GM21390 (cell line): ENCODE measurements at regions not wholly inside any gene's neighbourhood (a gene's known extent, or its start where the extent isn't known, plus 50 kb on each side); places are given as distances from the start of the nearest gene placed in this dataset.

ENCODE experiments used
- ATAC-seq: cut with Tn5 transposase; IDR thresholded peaks from one replicate; pipeline ENCODE4 v1.9.1; 2021; ENCODE audit not compliant: unreplicated experiment

DNA sequence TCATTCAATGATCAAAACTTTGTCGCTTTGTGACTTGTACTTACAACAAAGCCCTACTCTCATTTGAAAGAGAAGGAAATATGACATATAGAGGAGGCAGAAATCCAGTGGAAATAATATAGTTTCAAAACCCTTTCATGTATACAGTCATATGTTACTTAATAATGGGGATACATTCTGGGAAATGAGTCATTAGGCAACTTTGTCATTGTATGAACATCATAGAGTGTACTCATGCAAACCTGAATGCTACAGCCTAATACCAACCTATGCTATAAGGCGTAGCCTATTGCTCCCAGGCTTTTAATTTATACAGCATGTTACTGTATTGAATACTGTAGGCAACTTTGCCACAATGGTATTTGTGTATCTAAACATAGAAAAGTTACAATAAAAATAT, 69.0 kb upstream of the SMC2 start:
- ATAC-seq: no peak

DNA sequence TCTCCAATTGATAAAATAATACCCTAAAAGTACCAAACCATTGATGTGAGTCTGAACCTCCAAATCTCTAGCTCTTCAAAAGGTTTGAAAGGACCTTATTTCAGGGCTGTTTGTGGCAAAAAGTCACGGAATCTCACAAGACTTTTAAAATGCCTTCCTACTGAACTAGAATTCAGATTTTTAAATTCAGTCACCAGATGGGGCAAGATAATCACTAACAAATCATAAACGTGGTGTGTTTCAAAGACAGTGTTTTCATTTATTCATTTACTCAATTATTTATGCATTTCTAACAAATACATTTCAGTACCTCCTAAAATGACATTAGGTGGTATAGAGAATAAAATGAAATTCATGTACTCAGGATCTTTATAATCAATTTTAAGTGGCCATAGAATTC, 68.2 kb upstream of the SMC2 start:
- ATAC-seq: no peak

DNA sequence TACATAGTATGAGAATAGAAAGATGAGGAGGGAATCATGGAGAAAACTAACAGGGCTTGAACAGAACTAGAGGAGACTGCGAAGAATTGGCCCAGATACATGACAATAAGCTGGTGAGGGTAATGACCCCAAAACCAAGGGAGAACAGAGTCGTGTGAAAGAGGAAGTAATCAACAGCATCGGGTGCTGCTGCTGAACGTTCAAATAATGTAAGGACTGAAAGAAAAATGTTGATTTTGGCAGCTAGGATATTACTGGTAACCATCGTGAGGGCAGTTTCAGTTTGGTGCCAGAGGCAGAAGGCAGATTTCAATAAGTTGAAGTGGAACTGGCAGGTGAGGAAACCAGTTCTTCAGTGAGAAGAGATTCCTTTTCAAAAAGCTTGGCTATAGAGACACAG, 66.8 kb upstream of the SMC2 start:
- no peak for ATAC-seq

DNA sequence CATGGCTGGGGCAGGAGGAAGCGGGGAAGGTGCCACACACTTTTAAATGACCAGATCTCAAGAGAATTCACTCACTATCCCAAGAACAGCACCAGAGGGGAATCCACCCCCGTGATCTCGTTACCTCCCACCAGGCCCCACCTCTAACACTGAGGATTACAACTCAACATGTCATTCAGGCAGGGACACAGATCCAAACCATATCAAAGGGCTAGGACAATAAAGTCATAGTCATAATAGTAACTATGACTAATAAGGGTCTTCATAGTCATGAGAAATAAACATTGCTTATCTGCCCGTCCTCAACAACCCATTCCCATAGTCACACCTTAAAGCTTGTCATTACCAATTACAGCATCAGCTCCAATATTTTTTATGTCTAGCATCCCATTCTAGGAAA, 65.3 kb upstream of the SMC2 start:
- no peak for ATAC-seq
